Caco-2 (cell line): ENCODE measurements at regions not wholly inside any gene's neighbourhood (a gene's known extent, or its start where the extent isn't known, plus 50 kb on each side); places are given as distances from the start of the nearest gene placed in this dataset.
A peak's percentile ranks its signal among the peaks of the same experiment; 100 is the strongest.

Experiments
- BruUV-seq: library from RNA; stranded (reverse); fragments of 400-500 nt; replicated peaks from 2 replicates; lab custom pipeline; 2021; lab: Mats Ljungman, UMichigan
- CTCF ChIA-PET: fragments of 300-600 bp; sonication (Branson Sonifier 250); formaldehyde crosslinking; loops from one replicate; lab custom pipeline; 2022; ENCODE audit warnings: antibody characterized with exemption; lab: Charles Lee
- POLR2A ChIA-PET: fragments of 300-600 bp; sonication (Branson Sonifier 250); formaldehyde crosslinking; loops from one replicate; lab custom pipeline; 2022; ENCODE audit warnings: antibody characterized with exemption; lab: Charles Lee
- DNase-seq, 2 experiments: peaks; one replicate each; pipeline versions ENCODE4 v3.0.0 to v3.0.0-alpha.2; 2020 to 2022
- H3K27me3 ChIP-seq: replicated peaks from 2 replicates; pipeline ENCODE4 v1.6.0; 2011; ENCODE audit warnings: low read length; ENCODE audit not compliant: control insufficient read depth, insufficient read depth
- H3K36me3 ChIP-seq: 2 replicates; pipeline ENCODE4 v1.5.1; 2011; ENCODE audit warnings: low read length; ENCODE audit not compliant: control insufficient read depth, insufficient read depth
- H3K4me1 ChIP-seq: fragments of 250-450 bp; sonication (Bioruptor Pico); 2 replicates; pipeline ENCODE4 v1.5.1; 2020; ENCODE audit warnings: mild to moderate bottlenecking
- H3K4me3 ChIP-seq: 2 replicates; pipeline ENCODE4 v1.5.1; 2011; ENCODE audit warnings: low read depth, mild to moderate bottlenecking, control low read depth, low read length
- H3K9me3 ChIP-seq: fragments of 250-450 bp; sonication (Bioruptor Pico); 2 replicates; pipeline ENCODE4 v1.5.1; 2020; ENCODE audit warnings: mild to moderate bottlenecking, moderate library complexity
- H3K27ac Mint-ChIP-seq: one replicate; pipeline ENCODE4 v1.8.0; 2022; ENCODE audit warnings: mixed read lengths; ENCODE audit not compliant: unreplicated experiment
- H3K27me3 Mint-ChIP-seq: one replicate; pipeline ENCODE4 v1.8.0; 2022; ENCODE audit warnings: mixed read lengths; ENCODE audit not compliant: insufficient read depth, unreplicated experiment
- H3K36me3 Mint-ChIP-seq: one replicate; pipeline ENCODE4 v1.8.0; 2022; ENCODE audit warnings: mild to moderate bottlenecking, mixed read lengths; ENCODE audit not compliant: insufficient read depth, unreplicated experiment
- H3K4me1 Mint-ChIP-seq: one replicate; pipeline ENCODE4 v1.8.0; 2022; ENCODE audit warnings: low read depth, mixed read lengths; ENCODE audit not compliant: unreplicated experiment
- H3K4me3 Mint-ChIP-seq: one replicate; pipeline ENCODE4 v1.8.0; 2022; ENCODE audit warnings: mild to moderate bottlenecking, moderate library complexity, mixed read lengths; ENCODE audit not compliant: unreplicated experiment
- H3K9me3 Mint-ChIP-seq: one replicate; pipeline ENCODE4 v1.8.0; 2022; ENCODE audit warnings: mixed read lengths; ENCODE audit not compliant: unreplicated experiment
- intact Hi-C: fragments of 100-400 bp; cut with micrococcal nuclease; formaldehyde crosslinking; loops from one replicate; pipeline ENCODE4 v1.10.0; 2022; ENCODE audit not compliant: unreplicated experiment
- TF ChIP-seq, protein P1 (sequence below), 2 experiments: fragments of 200-600 bp in 1 of 2; IDR thresholded peaks; 1 replicate in 1 of 2; 2 replicates in 1 of 2; pipeline versions ENCODE4 v1.5.1 to v1.8.0; 2011 to 2022; ENCODE audit warnings: antibody characterized with exemption in 1 of 2, control low read depth in 1 of 2, inconsistent platforms in 1 of 2, low read depth in 1 of 2, low read length in 1 of 2, mild to moderate bottlenecking in 1 of 2, moderate library complexity in 1 of 2; ENCODE audit not compliant: insufficient read depth in 1 of 2, severe bottlenecking in 1 of 2, unreplicated experiment in 1 of 2

DNA sequence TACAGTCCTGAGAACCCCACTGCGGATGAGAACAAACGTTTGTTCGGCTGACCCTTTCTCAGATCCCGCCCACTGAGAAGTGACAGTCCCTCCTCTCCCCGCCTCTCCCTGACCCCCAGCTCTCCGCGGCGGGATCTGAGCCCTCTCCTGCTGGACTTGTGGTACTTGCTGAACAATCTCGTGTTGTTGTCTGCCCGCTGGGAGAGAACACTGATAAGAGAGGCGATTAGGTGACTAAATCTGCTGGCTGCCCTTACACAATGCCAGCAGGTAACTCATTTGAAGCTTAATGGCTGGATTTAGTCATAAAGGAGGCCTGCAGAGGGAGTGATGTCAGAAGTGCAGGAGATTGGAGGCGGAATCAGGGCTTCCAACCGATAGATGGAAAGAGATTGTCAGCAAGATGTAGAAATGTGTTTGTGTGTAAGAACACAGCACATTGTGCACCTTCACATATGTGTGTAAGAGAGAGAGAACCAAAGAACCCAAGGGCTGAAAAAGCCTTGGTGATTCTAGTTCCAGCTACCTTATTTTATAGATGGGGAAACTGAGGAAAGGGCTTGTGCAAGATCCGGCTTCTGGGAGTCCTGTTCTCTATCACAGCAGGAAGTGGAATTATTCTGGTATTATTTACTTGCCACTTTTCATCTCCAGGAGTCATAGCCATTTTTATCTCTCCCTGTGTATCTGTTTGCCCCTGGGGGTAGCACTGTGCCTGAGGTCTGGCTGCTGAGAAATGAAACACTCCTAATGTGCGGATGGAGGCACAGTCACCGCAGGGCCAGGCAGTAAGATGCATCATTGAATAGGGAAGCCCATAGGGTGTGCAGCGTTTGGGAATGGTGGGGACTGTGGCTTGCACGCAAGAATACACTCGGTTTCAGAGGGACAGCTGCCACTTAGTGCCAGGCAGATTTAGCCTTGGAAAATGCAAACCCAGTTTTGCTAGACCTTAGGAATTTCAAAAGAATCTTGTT, 203.7 kb upstream of the MSX2 start:
- Histone ChIP-seq H3K36me3 (no peaks in the 10 kb centered on the region), H3K4me1 (peaks cover 54% of the 10 kb centered on the region), H3K4me3 (no peak overlapping the region), H3K9me3 (peaks cover 3% of the 10 kb centered on the region; the same call in 1 of the 2 replicates), H3K27me3 (no peaks in the 10 kb centered on the region)
- TF ChIP-seq, protein P1, sequence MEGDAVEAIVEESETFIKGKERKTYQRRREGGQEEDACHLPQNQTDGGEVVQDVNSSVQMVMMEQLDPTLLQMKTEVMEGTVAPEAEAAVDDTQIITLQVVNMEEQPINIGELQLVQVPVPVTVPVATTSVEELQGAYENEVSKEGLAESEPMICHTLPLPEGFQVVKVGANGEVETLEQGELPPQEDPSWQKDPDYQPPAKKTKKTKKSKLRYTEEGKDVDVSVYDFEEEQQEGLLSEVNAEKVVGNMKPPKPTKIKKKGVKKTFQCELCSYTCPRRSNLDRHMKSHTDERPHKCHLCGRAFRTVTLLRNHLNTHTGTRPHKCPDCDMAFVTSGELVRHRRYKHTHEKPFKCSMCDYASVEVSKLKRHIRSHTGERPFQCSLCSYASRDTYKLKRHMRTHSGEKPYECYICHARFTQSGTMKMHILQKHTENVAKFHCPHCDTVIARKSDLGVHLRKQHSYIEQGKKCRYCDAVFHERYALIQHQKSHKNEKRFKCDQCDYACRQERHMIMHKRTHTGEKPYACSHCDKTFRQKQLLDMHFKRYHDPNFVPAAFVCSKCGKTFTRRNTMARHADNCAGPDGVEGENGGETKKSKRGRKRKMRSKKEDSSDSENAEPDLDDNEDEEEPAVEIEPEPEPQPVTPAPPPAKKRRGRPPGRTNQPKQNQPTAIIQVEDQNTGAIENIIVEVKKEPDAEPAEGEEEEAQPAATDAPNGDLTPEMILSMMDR (IDR thresholded peaks at IDR 0.05; ENCODE audit: insufficient read depth in 1 of 2, low read depth in 1 of 2, low read length in 1 of 2, severe bottlenecking in 1 of 2, unreplicated experiment in 1 of 2) = peak in 1 of 2 experiments; percentile 32
- POLR2A ChIA-PET = interaction anchor here (0.6 to 1.2 kb wide), 4 partner anchors 51 to 1000 kb away, joined by 3 to 4 read pairs (median 3); partner anchors contain the start of gene MSX2
- no peaks in the 10 kb centered on the region for H3K9me3 Mint-ChIP-seq
- peak overlapping the region; percentile 80 for H3K27ac Mint-ChIP-seq
- H3K4me1 Mint-ChIP-seq = peaks cover 39% of the 10 kb centered on the region
- peak overlapping the region; percentile 57 for H3K4me3 Mint-ChIP-seq
- CTCF ChIA-PET = interaction anchor here (0.6 to 1.9 kb wide), 10 partner anchors 8 to 273 kb away, joined by 3 to 32 read pairs (median 4); no protein-coding TSS in a partner anchor
- intact Hi-C loops = loop anchor here (1.0 to 5.0 kb wide), 11 partner anchors 12 to 216 kb away; partner anchors contain the start of gene MSX2
- DNase-seq = peak; percentile 94 to 97
- no TSS peak for BruUV-seq
- H3K27me3 Mint-ChIP-seq = no peaks in the 10 kb centered on the region
- H3K36me3 Mint-ChIP-seq = peaks cover 5% of the 10 kb centered on the region

DNA sequence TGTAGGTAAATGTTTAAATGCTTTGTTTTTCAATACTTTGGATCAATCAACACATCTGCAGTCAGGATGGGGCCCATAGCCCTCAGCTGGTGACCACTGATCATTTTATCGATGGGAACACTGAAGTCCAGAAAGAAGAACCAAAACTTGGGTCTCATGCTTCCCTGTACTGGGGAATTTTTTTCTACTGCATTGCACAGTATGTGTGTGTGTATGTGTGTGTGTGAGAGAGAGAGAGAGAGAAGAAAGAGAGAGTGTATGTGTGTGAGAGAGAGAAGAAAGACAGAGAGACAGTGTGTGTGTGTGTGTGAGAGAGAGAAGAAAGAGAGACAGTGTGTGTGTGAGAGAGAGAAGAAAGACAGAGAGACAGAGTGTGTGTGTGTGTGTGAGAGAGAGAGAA, 202.9 kb upstream of the MSX2 start:
- H3K36me3 ChIP-seq = no peaks in the 10 kb centered on the region
- H3K9me3 Mint-ChIP-seq = no peaks in the 10 kb centered on the region
- no peak overlapping the region for H3K4me3 ChIP-seq
- TF ChIP-seq, protein P1 (IDR thresholded peaks at IDR 0.05; ENCODE audit: insufficient read depth in 1 of 2, low read depth in 1 of 2, low read length in 1 of 2, severe bottlenecking in 1 of 2, unreplicated experiment in 1 of 2) = no peak
- no peak overlapping the region for H3K4me3 Mint-ChIP-seq
- ChIA-PET CTCF (no interaction called here), POLR2A (no interaction called here)
- peak overlapping the region; percentile 80 for H3K27ac Mint-ChIP-seq
- BruUV-seq = no TSS peak
- peaks cover 54% of the 10 kb centered on the region for H3K4me1 ChIP-seq
- DNase-seq = no peak
- no peaks in the 10 kb centered on the region for H3K27me3 ChIP-seq
- no peaks in the 10 kb centered on the region for H3K27me3 Mint-ChIP-seq
- peaks cover 39% of the 10 kb centered on the region for H3K4me1 Mint-ChIP-seq
- H3K9me3 ChIP-seq = peaks cover 3% of the 10 kb centered on the region; the same call in 1 of the 2 replicates
- intact Hi-C loops = loop anchor here (2.0 to 5.0 kb wide), 7 partner anchors 36 to 201 kb away; partner anchors contain the start of gene MSX2
- peaks cover 5% of the 10 kb centered on the region for H3K36me3 Mint-ChIP-seq
